ENCODE measurements at regions not wholly inside any gene's neighbourhood (a gene's known extent, or its start where the extent isn't known, plus 50 kb on each side); places are given as distances from the start of the nearest gene placed in this dataset.

- CTCF ChIA-PET: no interaction called here
- POLR2A ChIA-PET: no interaction called here
- Mint-ChIP-seq H3K36me3 (ENCODE audit: low read depth) (no peaks in the 10 kb centered on the region), H3K27ac (no peak overlapping the region), H3K4me1 (ENCODE audit: low read depth) (no peaks in the 10 kb centered on the region), H3K4me3 (no peak overlapping the region), H3K9me3 (ENCODE audit: insufficient read depth) (no peaks in the 10 kb centered on the region), H3K27me3 (ENCODE audit: low read depth) (no peaks in the 10 kb centered on the region)
- DNase-seq (no peak), ATAC-seq (no peak)
Observed at GRCh38 chr2:35374845-35375244, 980.7 kb upstream of the CRIM1 start.

GRCh38 chr2:35365859-35366258 is 989.7 kb upstream of the CRIM1 start:
- H3K9me3 Mint-ChIP-seq (ENCODE audit: insufficient read depth): no peaks in the 10 kb centered on the region
- H3K36me3 Mint-ChIP-seq (ENCODE audit: low read depth): no peaks in the 10 kb centered on the region
- H3K27me3 Mint-ChIP-seq (ENCODE audit: low read depth): no peaks in the 10 kb centered on the region
- H3K4me3 Mint-ChIP-seq: no peak overlapping the region
- H3K4me1 Mint-ChIP-seq (ENCODE audit: low read depth): no peaks in the 10 kb centered on the region
- ChIA-PET POLR2A (no interaction called here), CTCF (no interaction called here)
- H3K27ac Mint-ChIP-seq: no peak overlapping the region
- DNase-seq (no peak), ATAC-seq (no peak)

GRCh38 chr2:35356332-35356731 is 999.2 kb upstream of the CRIM1 start:
- POLR2A ChIA-PET: no interaction called here
- no peak for DNase-seq
- no peaks in the 10 kb centered on the region for H3K9me3 Mint-ChIP-seq (ENCODE audit: insufficient read depth)
- CTCF ChIA-PET: no interaction called here
- no peaks in the 10 kb centered on the region for H3K4me1 Mint-ChIP-seq (ENCODE audit: low read depth)
- H3K27ac Mint-ChIP-seq: no peak overlapping the region
- H3K4me3 Mint-ChIP-seq: no peak overlapping the region
- H3K36me3 Mint-ChIP-seq (ENCODE audit: low read depth): no peaks in the 10 kb centered on the region
- no peak for ATAC-seq
- H3K27me3 Mint-ChIP-seq (ENCODE audit: low read depth): no peaks in the 10 kb centered on the region

GRCh38 chr2:35355056-35355455 is 1000.5 kb upstream of the CRIM1 start:
- no peaks in the 10 kb centered on the region for H3K27me3 Mint-ChIP-seq (ENCODE audit: low read depth)
- H3K4me3 Mint-ChIP-seq: no peak overlapping the region
- no peaks in the 10 kb centered on the region for H3K9me3 Mint-ChIP-seq (ENCODE audit: insufficient read depth)
- no peaks in the 10 kb centered on the region for H3K4me1 Mint-ChIP-seq (ENCODE audit: low read depth)
- H3K36me3 Mint-ChIP-seq (ENCODE audit: low read depth): no peaks in the 10 kb centered on the region
- ATAC-seq (no peak), DNase-seq (no peak)
- CTCF ChIA-PET: no interaction called here
- POLR2A ChIA-PET: no interaction called here
- no peak overlapping the region for H3K27ac Mint-ChIP-seq

- Mint-ChIP-seq H3K27me3 (ENCODE audit: low read depth) (no peaks in the 10 kb centered on the region), H3K27ac (no peak overlapping the region), H3K9me3 (ENCODE audit: insufficient read depth) (no peaks in the 10 kb centered on the region), H3K4me1 (ENCODE audit: low read depth) (no peaks in the 10 kb centered on the region), H3K36me3 (ENCODE audit: low read depth) (no peaks in the 10 kb centered on the region), H3K4me3 (no peak overlapping the region)
- POLR2A ChIA-PET: no interaction called here
- ATAC-seq (no peak), DNase-seq (no peak)
- CTCF ChIA-PET: no interaction called here
Observed at GRCh38 chr2:35347561-35347960, 1008.0 kb upstream of the CRIM1 start.

GRCh38 chr2:35343135-35343534 is 1012.4 kb upstream of the CRIM1 start:
- no peak overlapping the region for H3K4me3 Mint-ChIP-seq
- H3K9me3 Mint-ChIP-seq (ENCODE audit: insufficient read depth): no peaks in the 10 kb centered on the region
- no peaks in the 10 kb centered on the region for H3K36me3 Mint-ChIP-seq (ENCODE audit: low read depth)
- no peaks in the 10 kb centered on the region for H3K4me1 Mint-ChIP-seq (ENCODE audit: low read depth)
- no peak overlapping the region for H3K27ac Mint-ChIP-seq
- no peak for ATAC-seq
- ChIA-PET POLR2A (no interaction called here), CTCF (no interaction called here)
- no peaks in the 10 kb centered on the region for H3K27me3 Mint-ChIP-seq (ENCODE audit: low read depth)
- DNase-seq: no peak

- Mint-ChIP-seq H3K4me3 (no peak overlapping the region), H3K27ac (no peak overlapping the region), H3K4me1 (ENCODE audit: low read depth) (no peaks in the 10 kb centered on the region), H3K36me3 (ENCODE audit: low read depth) (no peaks in the 10 kb centered on the region), H3K9me3 (ENCODE audit: insufficient read depth) (peaks cover 5% of the 10 kb centered on the region), H3K27me3 (ENCODE audit: low read depth) (no peaks in the 10 kb centered on the region)
- no peak for DNase-seq
- ChIA-PET POLR2A (no interaction called here), CTCF (no interaction called here)
- no peak for ATAC-seq
Observed at GRCh38 chr2:35339211-35339610, 1016.4 kb upstream of the CRIM1 start.

- H3K27me3 Mint-ChIP-seq (ENCODE audit: low read depth): no peaks in the 10 kb centered on the region
- POLR2A ChIA-PET: no interaction called here
- no peak overlapping the region for H3K27ac Mint-ChIP-seq
- no peaks in the 10 kb centered on the region for H3K4me1 Mint-ChIP-seq (ENCODE audit: low read depth)
- no peaks in the 10 kb centered on the region for H3K36me3 Mint-ChIP-seq (ENCODE audit: low read depth)
- no peak overlapping the region for H3K4me3 Mint-ChIP-seq
- CTCF ChIA-PET: no interaction called here
- H3K9me3 Mint-ChIP-seq (ENCODE audit: insufficient read depth): peaks cover 5% of the 10 kb centered on the region
- DNase-seq: no peak
- ATAC-seq: no peak
Observed at GRCh38 chr2:35337922-35338321, 1017.7 kb upstream of the CRIM1 start.

GRCh38 chr2:35314049-35314448 is 1041.5 kb upstream of the CRIM1 start:
- ATAC-seq (no peak), DNase-seq (no peak)
- ChIA-PET CTCF (no interaction called here), POLR2A (no interaction called here)
- H3K9me3 Mint-ChIP-seq (ENCODE audit: insufficient read depth): no peaks in the 10 kb centered on the region
- H3K4me3 Mint-ChIP-seq: no peak overlapping the region
- H3K4me1 Mint-ChIP-seq (ENCODE audit: low read depth): no peaks in the 10 kb centered on the region
- H3K36me3 Mint-ChIP-seq (ENCODE audit: low read depth): no peaks in the 10 kb centered on the region
- H3K27ac Mint-ChIP-seq: no peak overlapping the region
- H3K27me3 Mint-ChIP-seq (ENCODE audit: low read depth): no peaks in the 10 kb centered on the region

GRCh38 chr2:35301369-35301768 is 1054.2 kb upstream of the CRIM1 start:
- H3K36me3 Mint-ChIP-seq (ENCODE audit: low read depth): no peaks in the 10 kb centered on the region
- ATAC-seq (no peak), DNase-seq (no peak)
- no peak overlapping the region for H3K27ac Mint-ChIP-seq
- no peak overlapping the region for H3K4me3 Mint-ChIP-seq
- H3K27me3 Mint-ChIP-seq (ENCODE audit: low read depth): no peaks in the 10 kb centered on the region
- ChIA-PET POLR2A (no interaction called here), CTCF (no interaction called here)
- H3K4me1 Mint-ChIP-seq (ENCODE audit: low read depth): no peaks in the 10 kb centered on the region
- H3K9me3 Mint-ChIP-seq (ENCODE audit: insufficient read depth): no peaks in the 10 kb centered on the region

- ATAC-seq (no peak), DNase-seq (no peak)
- no peak overlapping the region for H3K27ac Mint-ChIP-seq
- H3K4me3 Mint-ChIP-seq: no peak overlapping the region
- no peaks in the 10 kb centered on the region for H3K27me3 Mint-ChIP-seq (ENCODE audit: low read depth)
- H3K36me3 Mint-ChIP-seq (ENCODE audit: low read depth): no peaks in the 10 kb centered on the region
- ChIA-PET POLR2A (no interaction called here), CTCF (no interaction called here)
- H3K4me1 Mint-ChIP-seq (ENCODE audit: low read depth): no peaks in the 10 kb centered on the region
- H3K9me3 Mint-ChIP-seq (ENCODE audit: insufficient read depth): no peaks in the 10 kb centered on the region
Observed at GRCh38 chr2:35298493-35298892, 1057.1 kb upstream of the CRIM1 start.

- H3K27ac Mint-ChIP-seq: no peak overlapping the region
- ATAC-seq (no peak), DNase-seq (no peak)
- no peaks in the 10 kb centered on the region for H3K27me3 Mint-ChIP-seq (ENCODE audit: low read depth)
- H3K4me1 Mint-ChIP-seq (ENCODE audit: low read depth): no peaks in the 10 kb centered on the region
- no peaks in the 10 kb centered on the region for H3K9me3 Mint-ChIP-seq (ENCODE audit: insufficient read depth)
- no peak overlapping the region for H3K4me3 Mint-ChIP-seq
- no peaks in the 10 kb centered on the region for H3K36me3 Mint-ChIP-seq (ENCODE audit: low read depth)
- ChIA-PET CTCF (no interaction called here), POLR2A (no interaction called here)
Observed at GRCh38 chr2:35297403-35297802, 1058.2 kb upstream of the CRIM1 start.

GRCh38 chr2:35294636-35295263 is 1060.8 kb upstream of the CRIM1 start:
- CTCF ChIA-PET: interaction anchor here (0.7 kb wide), 1 partner anchor 147 kb away, joined by 3 read pairs; no protein-coding TSS in a partner anchor
- Mint-ChIP-seq H3K36me3 (ENCODE audit: low read depth) (no peaks in the 10 kb centered on the region), H3K27ac (no peak overlapping the region), H3K27me3 (ENCODE audit: low read depth) (no peaks in the 10 kb centered on the region), H3K4me3 (no peak overlapping the region), H3K9me3 (ENCODE audit: insufficient read depth) (peaks cover 8% of the 10 kb centered on the region), H3K4me1 (ENCODE audit: low read depth) (no peaks in the 10 kb centered on the region)
- DNase-seq: no peak
- ATAC-seq: no peak
- POLR2A ChIA-PET: no interaction called here

Data from activated CD8-positive, alpha-beta T cell treated with anti-CD3 and anti-CD28 coated beads, Interleukin-2, amount 10 ng/mL, durations not matched to agents 7 days and 5 days (primary cell).